ENCODE measurements at regions not wholly inside any gene's neighbourhood (a gene's known extent, or its start where the extent isn't known, plus 50 kb on each side); places are given as distances from the start of the nearest gene placed in this dataset.

GRCh38 chr1:70717656-70718055 is 306.6 kb downstream of the CTH start:
- Histone ChIP-seq H3K4me3 (ENCODE audit: control insufficient read depth in 2 of 3, extremely low read depth in 1 of 3, insufficient read depth in 2 of 3, low read depth in 1 of 3, low read length in 3 of 3) (no peak overlapping the region), H3K27ac (ENCODE audit: control insufficient read depth, insufficient read depth, low read length) (no peak overlapping the region), H3K79me2 (ENCODE audit: control insufficient read depth, insufficient read depth, low read length) (no peaks in the 10 kb centered on the region), H3K27me3 (ENCODE audit: control insufficient read depth, extremely low read depth, insufficient read depth, low read length) (no peaks in the 10 kb centered on the region), H3K36me3 (ENCODE audit: control insufficient read depth in 2 of 2, extremely low read depth in 1 of 2, insufficient read depth in 2 of 2, low read length in 2 of 2) (no peaks in the 10 kb centered on the region), H3K4me2 (ENCODE audit: control insufficient read depth, extremely low read depth, insufficient read depth, low read depth, low read length) (no peak overlapping the region), H3K4me1 (ENCODE audit: control insufficient read depth, extremely low read depth, insufficient read depth, low read length) (no peaks in the 10 kb centered on the region), H3K9me1 (ENCODE audit: control insufficient read depth, extremely low read depth, insufficient read depth, low read length) (no peaks in the 10 kb centered on the region), H2AFZ (ENCODE audit: control insufficient read depth, low read length) (no peak overlapping the region), H4K20me1 (ENCODE audit: control insufficient read depth, extremely low read depth, insufficient read depth, low read length) (no peaks in the 10 kb centered on the region), H3K9me3 (ENCODE audit: control insufficient read depth, low read depth, low read length) (no peaks in the 10 kb centered on the region), H3K9ac (ENCODE audit: control insufficient read depth, extremely low read depth, insufficient read depth, low read length) (no peak overlapping the region)
- dilution Hi-C loops (cut with MboI; ENCODE audit: extremely low pct_ligation_motif_present, low sequenced_read_pairs) = no loop called here
- TF ChIP-seq CTCF (optimal IDR thresholded peaks at IDR 0.05 in 1 of 3, IDR thresholded peaks at IDR 0.05 in 1 of 3, conservative IDR thresholded peaks at IDR 0.05 in 1 of 3; ENCODE audit: extremely low read depth in 1 of 3, insufficient read depth in 2 of 3, low read length in 3 of 3) (no peak), EZH2 (IDR thresholded peaks at IDR 0.05; ENCODE audit: low read length) (no peak)
- no peak for FAIRE-seq
- no peak for DNase-seq (ENCODE audit: low read depth, low spot score)

- dilution Hi-C loops (cut with MboI; ENCODE audit: extremely low pct_ligation_motif_present, low sequenced_read_pairs) = no loop called here
- no peak overlapping the region for H2AFZ ChIP-seq (ENCODE audit: control insufficient read depth, low read length)
- no peak overlapping the region for H3K4me3 ChIP-seq (ENCODE audit: control insufficient read depth in 2 of 3, extremely low read depth in 1 of 3, insufficient read depth in 2 of 3, low read depth in 1 of 3, low read length in 3 of 3)
- TF ChIP-seq CTCF (optimal IDR thresholded peaks at IDR 0.05 in 1 of 3, IDR thresholded peaks at IDR 0.05 in 1 of 3, conservative IDR thresholded peaks at IDR 0.05 in 1 of 3; ENCODE audit: extremely low read depth in 1 of 3, insufficient read depth in 2 of 3, low read length in 3 of 3) (no peak), EZH2 (IDR thresholded peaks at IDR 0.05; ENCODE audit: low read length) (no peak)
- H3K79me2 ChIP-seq (ENCODE audit: control insufficient read depth, insufficient read depth, low read length) = no peaks in the 10 kb centered on the region
- H3K9me1 ChIP-seq (ENCODE audit: control insufficient read depth, extremely low read depth, insufficient read depth, low read length) = no peaks in the 10 kb centered on the region
- no peaks in the 10 kb centered on the region for H3K27me3 ChIP-seq (ENCODE audit: control insufficient read depth, extremely low read depth, insufficient read depth, low read length)
- DNase-seq (ENCODE audit: low read depth, low spot score) (no peak), FAIRE-seq (no peak)
- H3K9ac ChIP-seq (ENCODE audit: control insufficient read depth, extremely low read depth, insufficient read depth, low read length) = no peak overlapping the region
- H3K27ac ChIP-seq (ENCODE audit: control insufficient read depth, insufficient read depth, low read length) = no peak overlapping the region
- no peaks in the 10 kb centered on the region for H4K20me1 ChIP-seq (ENCODE audit: control insufficient read depth, extremely low read depth, insufficient read depth, low read length)
- no peaks in the 10 kb centered on the region for H3K36me3 ChIP-seq (ENCODE audit: control insufficient read depth in 2 of 2, extremely low read depth in 1 of 2, insufficient read depth in 2 of 2, low read length in 2 of 2)
- no peak overlapping the region for H3K4me2 ChIP-seq (ENCODE audit: control insufficient read depth, extremely low read depth, insufficient read depth, low read depth, low read length)
- no peaks in the 10 kb centered on the region for H3K4me1 ChIP-seq (ENCODE audit: control insufficient read depth, extremely low read depth, insufficient read depth, low read length)
- H3K9me3 ChIP-seq (ENCODE audit: control insufficient read depth, low read depth, low read length) = no peaks in the 10 kb centered on the region
Measured at GRCh38 chr1:70718086-70718630, 307.1 kb downstream of the CTH start.
